ENCODE measurements at regions not wholly inside any gene's neighbourhood (a gene's known extent, or its start where the extent isn't known, plus 50 kb on each side); places are given as distances from the start of the nearest gene placed in this dataset.

DNA sequence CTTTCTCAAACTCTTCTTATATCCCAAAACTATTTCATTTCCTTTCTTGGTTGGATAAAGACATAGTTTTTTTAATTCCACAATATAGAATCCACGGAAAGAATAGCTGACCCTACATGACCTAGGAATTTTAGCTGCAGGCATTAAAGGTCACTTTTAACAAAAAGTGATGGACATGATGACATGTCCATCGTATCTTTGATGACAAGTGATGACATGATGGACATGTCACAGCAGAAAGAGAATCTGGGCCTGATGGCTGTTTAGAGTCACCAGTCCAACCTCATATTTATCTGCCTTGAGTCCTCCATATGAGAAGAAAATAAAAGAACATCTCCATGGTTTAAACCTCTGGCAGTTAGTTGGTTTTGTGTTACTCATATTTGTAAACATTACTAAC lies 106.2 kb downstream of the PLG start (continued):
- TF ChIP-seq, protein P1, sequence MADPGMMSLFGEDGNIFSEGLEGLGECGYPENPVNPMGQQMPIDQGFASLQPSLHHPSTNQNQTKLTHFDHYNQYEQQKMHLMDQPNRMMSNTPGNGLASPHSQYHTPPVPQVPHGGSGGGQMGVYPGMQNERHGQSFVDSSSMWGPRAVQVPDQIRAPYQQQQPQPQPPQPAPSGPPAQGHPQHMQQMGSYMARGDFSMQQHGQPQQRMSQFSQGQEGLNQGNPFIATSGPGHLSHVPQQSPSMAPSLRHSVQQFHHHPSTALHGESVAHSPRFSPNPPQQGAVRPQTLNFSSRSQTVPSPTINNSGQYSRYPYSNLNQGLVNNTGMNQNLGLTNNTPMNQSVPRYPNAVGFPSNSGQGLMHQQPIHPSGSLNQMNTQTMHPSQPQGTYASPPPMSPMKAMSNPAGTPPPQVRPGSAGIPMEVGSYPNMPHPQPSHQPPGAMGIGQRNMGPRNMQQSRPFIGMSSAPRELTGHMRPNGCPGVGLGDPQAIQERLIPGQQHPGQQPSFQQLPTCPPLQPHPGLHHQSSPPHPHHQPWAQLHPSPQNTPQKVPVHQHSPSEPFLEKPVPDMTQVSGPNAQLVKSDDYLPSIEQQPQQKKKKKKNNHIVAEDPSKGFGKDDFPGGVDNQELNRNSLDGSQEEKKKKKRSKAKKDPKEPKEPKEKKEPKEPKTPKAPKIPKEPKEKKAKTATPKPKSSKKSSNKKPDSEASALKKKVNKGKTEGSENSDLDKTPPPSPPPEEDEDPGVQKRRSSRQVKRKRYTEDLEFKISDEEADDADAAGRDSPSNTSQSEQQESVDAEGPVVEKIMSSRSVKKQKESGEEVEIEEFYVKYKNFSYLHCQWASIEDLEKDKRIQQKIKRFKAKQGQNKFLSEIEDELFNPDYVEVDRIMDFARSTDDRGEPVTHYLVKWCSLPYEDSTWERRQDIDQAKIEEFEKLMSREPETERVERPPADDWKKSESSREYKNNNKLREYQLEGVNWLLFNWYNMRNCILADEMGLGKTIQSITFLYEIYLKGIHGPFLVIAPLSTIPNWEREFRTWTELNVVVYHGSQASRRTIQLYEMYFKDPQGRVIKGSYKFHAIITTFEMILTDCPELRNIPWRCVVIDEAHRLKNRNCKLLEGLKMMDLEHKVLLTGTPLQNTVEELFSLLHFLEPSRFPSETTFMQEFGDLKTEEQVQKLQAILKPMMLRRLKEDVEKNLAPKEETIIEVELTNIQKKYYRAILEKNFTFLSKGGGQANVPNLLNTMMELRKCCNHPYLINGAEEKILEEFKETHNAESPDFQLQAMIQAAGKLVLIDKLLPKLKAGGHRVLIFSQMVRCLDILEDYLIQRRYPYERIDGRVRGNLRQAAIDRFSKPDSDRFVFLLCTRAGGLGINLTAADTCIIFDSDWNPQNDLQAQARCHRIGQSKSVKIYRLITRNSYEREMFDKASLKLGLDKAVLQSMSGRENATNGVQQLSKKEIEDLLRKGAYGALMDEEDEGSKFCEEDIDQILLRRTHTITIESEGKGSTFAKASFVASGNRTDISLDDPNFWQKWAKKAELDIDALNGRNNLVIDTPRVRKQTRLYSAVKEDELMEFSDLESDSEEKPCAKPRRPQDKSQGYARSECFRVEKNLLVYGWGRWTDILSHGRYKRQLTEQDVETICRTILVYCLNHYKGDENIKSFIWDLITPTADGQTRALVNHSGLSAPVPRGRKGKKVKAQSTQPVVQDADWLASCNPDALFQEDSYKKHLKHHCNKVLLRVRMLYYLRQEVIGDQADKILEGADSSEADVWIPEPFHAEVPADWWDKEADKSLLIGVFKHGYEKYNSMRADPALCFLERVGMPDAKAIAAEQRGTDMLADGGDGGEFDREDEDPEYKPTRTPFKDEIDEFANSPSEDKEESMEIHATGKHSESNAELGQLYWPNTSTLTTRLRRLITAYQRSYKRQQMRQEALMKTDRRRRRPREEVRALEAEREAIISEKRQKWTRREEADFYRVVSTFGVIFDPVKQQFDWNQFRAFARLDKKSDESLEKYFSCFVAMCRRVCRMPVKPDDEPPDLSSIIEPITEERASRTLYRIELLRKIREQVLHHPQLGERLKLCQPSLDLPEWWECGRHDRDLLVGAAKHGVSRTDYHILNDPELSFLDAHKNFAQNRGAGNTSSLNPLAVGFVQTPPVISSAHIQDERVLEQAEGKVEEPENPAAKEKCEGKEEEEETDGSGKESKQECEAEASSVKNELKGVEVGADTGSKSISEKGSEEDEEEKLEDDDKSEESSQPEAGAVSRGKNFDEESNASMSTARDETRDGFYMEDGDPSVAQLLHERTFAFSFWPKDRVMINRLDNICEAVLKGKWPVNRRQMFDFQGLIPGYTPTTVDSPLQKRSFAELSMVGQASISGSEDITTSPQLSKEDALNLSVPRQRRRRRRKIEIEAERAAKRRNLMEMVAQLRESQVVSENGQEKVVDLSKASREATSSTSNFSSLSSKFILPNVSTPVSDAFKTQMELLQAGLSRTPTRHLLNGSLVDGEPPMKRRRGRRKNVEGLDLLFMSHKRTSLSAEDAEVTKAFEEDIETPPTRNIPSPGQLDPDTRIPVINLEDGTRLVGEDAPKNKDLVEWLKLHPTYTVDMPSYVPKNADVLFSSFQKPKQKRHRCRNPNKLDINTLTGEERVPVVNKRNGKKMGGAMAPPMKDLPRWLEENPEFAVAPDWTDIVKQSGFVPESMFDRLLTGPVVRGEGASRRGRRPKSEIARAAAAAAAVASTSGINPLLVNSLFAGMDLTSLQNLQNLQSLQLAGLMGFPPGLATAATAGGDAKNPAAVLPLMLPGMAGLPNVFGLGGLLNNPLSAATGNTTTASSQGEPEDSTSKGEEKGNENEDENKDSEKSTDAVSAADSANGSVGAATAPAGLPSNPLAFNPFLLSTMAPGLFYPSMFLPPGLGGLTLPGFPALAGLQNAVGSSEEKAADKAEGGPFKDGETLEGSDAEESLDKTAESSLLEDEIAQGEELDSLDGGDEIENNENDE (IDR thresholded peaks at IDR 0.05; ENCODE audit: insufficient replicate concordance, low read length): no peak
